ENCODE measurements at regions not wholly inside any gene's neighbourhood (a gene's known extent, or its start where the extent isn't known, plus 50 kb on each side); places are given as distances from the start of the nearest gene placed in this dataset.
"Not testable (repeated sequence)": the region's sequence is repeated elsewhere in the genome, so short reads cannot be mapped to it uniquely, and the experiment has no call there.

DNA sequence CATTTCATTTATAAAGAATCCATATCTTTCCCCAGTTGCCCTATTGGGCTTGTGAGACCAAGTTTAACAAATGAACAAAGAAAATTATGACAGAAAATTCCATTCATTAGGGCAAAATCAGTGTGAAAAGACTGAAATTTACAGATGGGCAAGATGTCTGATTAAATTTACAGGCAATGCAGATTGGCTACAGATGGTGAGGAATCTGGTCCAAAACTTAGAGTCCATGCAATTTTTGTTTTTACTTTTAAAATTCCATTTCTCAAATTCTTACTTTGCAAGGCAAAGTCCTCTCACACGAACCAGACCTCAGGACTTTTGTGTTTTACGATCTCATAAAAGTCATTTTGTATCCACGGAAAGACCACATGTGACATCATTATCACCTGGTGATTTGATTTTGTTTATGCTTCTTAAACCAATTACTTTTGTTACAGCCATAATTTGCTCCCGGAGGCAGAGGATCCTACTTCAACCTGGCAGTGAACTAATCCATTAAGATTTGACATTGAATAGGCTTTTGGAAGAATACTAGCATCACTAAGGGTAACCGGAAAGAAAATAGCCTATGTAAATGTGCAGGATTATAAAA is 843.7 kb upstream of the CHORDC1 start:
- no peak for ATAC-seq (ENCODE audit: insufficient number of reproducible peaks, low FRiP score, low read depth)

DNA sequence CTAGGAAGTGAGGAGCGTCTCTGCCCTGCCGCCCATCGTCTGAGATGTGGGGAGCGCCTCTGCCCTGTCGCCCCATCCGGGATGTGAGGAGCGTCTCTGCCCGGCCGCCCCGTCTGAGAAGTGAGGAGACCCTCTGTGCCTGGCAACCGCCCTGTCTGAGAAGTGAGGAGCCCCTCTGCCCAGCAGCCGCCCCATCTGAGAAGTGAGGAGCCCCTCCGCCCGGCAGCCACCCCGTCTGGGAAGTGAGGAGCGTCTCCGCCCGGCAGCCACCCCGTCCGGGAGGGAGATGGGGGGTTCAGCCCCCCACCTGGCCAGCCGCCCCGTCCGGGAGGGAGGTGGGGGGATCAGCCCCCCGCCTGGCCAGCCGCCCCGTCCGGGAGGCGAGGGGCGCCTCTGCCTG is 840.5 kb upstream of the CHORDC1 start:
- DNase-seq (ENCODE audit: low spot score); H3K27ac ChIP-seq; ATAC-seq (ENCODE audit: insufficient number of reproducible peaks, low FRiP score, low read depth); H3K36me3 ChIP-seq; H3K4me3 ChIP-seq; H3K4me1 ChIP-seq (ENCODE audit: control insufficient read depth in 1 of 2, low read depth in 2 of 2); H3K27me3 ChIP-seq (replicated peaks; ENCODE audit: insufficient read depth); H3K9me3 ChIP-seq: not testable (repeated sequence)

More for the DNA sequence above, 843.7 kb upstream of the CHORDC1 start:
- Histone ChIP-seq H3K36me3 (no peaks in the 10 kb centered on the region), H3K4me1 (ENCODE audit: control insufficient read depth in 1 of 2, low read depth in 2 of 2) (no peaks in the 10 kb centered on the region), H3K4me3 (no peak overlapping the region), H3K27me3 (replicated peaks; ENCODE audit: insufficient read depth) (no peaks in the 10 kb centered on the region), H3K9me3 (no peaks in the 10 kb centered on the region), H3K27ac (no peak overlapping the region)
- TF ChIP-seq CTCF (IDR thresholded peaks at IDR 0.05): no peak
- no peak for DNase-seq (ENCODE audit: low spot score)

DNA sequence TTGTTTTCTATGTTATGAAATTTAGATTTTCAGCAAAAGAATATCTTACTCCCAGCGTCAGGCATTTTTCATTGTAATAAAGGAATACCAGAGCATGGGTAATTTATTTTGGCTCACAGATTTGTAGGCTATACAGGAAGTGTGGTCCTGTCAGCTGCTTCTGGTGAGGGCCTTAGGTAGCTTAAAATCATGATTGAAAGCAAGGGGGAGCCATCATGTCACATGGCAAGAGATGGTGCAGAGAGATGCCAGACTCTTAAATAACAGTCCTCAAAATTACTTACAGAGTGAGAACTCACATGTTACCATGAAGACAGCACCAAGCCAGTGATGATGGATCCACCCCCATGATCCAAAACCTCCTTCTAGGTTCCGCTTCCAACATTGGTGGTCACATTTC is 825.0 kb upstream of the CHORDC1 start:
- Histone ChIP-seq H3K36me3 (no peaks in the 10 kb centered on the region), H3K27ac (no peak overlapping the region), H3K4me3 (no peak overlapping the region), H3K27me3 (replicated peaks; ENCODE audit: insufficient read depth) (no peaks in the 10 kb centered on the region), H3K9me3 (no peaks in the 10 kb centered on the region), H3K4me1 (ENCODE audit: control insufficient read depth in 1 of 2, low read depth in 2 of 2) (no peaks in the 10 kb centered on the region)
- no peak for ATAC-seq (ENCODE audit: insufficient number of reproducible peaks, low FRiP score, low read depth)
- DNase-seq (ENCODE audit: low spot score): no peak
- TF ChIP-seq CTCF (IDR thresholded peaks at IDR 0.05): no peak

DNA sequence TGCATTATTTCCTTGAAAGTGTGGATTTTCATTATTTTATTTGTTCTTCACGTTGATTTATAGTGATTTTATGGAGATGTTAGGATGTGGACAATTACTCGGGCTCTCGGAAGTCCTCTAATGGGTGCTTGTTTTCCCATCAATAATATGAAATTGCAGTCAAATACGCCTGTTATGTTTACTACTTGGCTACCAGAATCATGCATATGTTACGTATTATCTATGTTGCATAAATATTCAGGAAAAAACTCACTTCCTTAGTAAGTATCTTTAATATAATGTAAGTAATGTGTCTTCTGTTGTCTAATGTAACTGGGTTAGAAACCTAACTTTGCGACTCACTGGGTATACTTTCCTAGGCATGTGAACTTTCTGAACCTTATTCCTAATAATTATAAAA is 823.4 kb upstream of the CHORDC1 start:
- Histone ChIP-seq H3K4me3 (no peak overlapping the region), H3K27me3 (replicated peaks; ENCODE audit: insufficient read depth) (no peaks in the 10 kb centered on the region), H3K4me1 (ENCODE audit: control insufficient read depth in 1 of 2, low read depth in 2 of 2) (no peaks in the 10 kb centered on the region), H3K36me3 (no peaks in the 10 kb centered on the region), H3K9me3 (no peaks in the 10 kb centered on the region), H3K27ac (no peak overlapping the region)
- no peak for DNase-seq (ENCODE audit: low spot score)
- no peak for TF ChIP-seq CTCF (IDR thresholded peaks at IDR 0.05)
- ATAC-seq (ENCODE audit: insufficient number of reproducible peaks, low FRiP score, low read depth): no peak

DNA sequence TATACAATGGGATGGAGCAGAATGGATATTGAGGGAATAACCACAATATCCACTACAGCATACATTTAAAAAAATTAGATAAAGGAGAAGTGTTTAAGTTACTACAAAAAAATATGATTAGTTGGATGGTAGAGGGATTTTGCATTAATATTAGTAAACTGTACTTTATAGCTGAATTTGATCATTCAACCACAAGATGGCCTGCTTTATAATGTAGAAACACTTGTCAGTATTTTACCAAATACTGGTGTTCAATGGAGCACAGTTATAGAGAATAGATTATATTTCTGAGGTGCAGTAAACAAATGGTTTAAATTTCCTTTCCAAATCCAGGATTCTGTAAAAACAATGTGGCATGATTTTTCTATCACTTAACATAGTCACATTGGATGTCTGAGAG is 818.8 kb upstream of the CHORDC1 start:
- H3K9me3 ChIP-seq: no peaks in the 10 kb centered on the region
- no peak for TF ChIP-seq CTCF (IDR thresholded peaks at IDR 0.05)

GRCh38 chr11:91023731-91024130 is 800.9 kb upstream of the CHORDC1 start:
- ATAC-seq (ENCODE audit: insufficient number of reproducible peaks, low FRiP score, low read depth) (no peak), DNase-seq (ENCODE audit: low spot score) (no peak)
- Histone ChIP-seq H3K27ac (no peak overlapping the region), H3K27me3 (replicated peaks; ENCODE audit: insufficient read depth) (no peaks in the 10 kb centered on the region), H3K4me1 (ENCODE audit: control insufficient read depth in 1 of 2, low read depth in 2 of 2) (peaks cover 0 to 9% of the 10 kb centered on the region in 2 donors), H3K36me3 (no peaks in the 10 kb centered on the region), H3K9me3 (no peaks in the 10 kb centered on the region), H3K4me3 (no peak overlapping the region)
- no peak for TF ChIP-seq CTCF (IDR thresholded peaks at IDR 0.05)

More for the DNA sequence above, 818.8 kb upstream of the CHORDC1 start:
- Histone ChIP-seq H3K27ac (no peak overlapping the region), H3K27me3 (replicated peaks; ENCODE audit: insufficient read depth) (no peaks in the 10 kb centered on the region), H3K36me3 (no peaks in the 10 kb centered on the region), H3K4me3 (no peak overlapping the region), H3K4me1 (ENCODE audit: control insufficient read depth in 1 of 2, low read depth in 2 of 2) (no peaks in the 10 kb centered on the region)
- no peak for ATAC-seq (ENCODE audit: insufficient number of reproducible peaks, low FRiP score, low read depth)
- DNase-seq (ENCODE audit: low spot score): no peak
